HS-27A (cell line): ENCODE measurements at regions not wholly inside any gene's neighbourhood (a gene's known extent, or its start where the extent isn't known, plus 50 kb on each side); places are given as distances from the start of the nearest gene placed in this dataset.

ENCODE experiments used
- DNase-seq: peaks from one replicate; pipeline ENCODE4 v3.0.0-alpha.2; 2012; ENCODE audit warnings: low read depth, missing footprints

DNA sequence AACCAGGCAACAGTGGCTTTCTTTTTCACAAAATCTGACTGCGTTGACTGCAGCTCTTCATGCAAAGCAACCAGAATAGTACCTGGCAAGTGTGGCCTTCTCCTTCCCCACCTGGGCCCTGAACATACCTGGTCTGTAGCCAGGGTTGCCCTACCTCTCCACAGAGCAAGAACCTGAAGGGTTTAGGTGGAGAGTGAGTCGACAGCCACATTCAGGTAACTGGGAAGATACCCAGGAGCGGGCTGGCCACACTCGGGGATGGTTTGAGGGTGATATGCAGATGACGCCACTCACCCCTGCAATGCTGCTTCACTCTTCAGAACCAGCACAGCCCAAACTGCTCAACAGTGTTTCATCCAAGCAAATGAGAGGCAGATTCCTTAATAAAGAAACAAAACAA, 117.3 kb downstream of the TTC32 start:
- no peak for DNase-seq

DNA sequence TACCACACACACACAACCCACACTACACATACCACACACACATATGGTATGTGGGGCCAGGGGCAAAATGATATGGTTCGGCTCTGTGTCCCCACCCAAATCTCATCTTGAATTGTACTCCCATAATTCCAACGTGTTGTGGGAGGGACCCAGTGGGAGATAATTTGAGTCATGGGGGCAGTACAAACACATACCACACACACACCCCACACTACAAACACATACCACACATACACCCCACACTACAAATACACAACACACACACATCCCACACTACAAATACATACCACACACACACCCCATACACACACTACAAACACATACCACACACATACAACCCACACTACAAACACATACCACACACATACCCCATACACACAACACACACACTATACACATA, 117.8 kb downstream of the TTC32 start:
- DNase-seq, result no peak

DNA sequence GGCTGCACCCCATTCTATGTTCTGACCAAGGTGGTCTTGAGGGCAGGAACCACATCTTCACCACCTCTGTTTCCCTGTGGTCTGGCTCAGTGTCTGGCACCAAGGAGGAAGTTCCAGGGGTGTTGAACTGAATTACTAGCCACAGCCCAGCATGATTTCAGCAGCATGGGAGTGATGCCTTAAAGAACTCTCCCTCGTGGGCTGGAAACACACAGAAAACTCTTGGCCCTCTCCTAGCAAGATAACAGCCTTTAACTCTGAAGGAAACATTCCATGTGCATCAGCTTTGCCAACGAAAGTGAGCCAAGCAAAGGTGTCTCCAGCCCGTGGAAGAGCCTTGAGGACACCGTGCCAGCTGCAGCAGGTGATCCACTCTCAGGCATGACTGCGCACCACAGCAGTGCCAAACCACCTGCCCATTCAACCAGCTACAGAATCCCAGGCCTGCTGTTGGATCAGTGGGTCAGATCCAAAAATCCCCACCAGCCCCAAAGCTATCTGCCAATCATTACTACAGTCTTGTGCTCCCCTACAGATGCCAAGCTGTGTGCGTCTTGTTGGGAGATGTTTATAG, 124.8 kb downstream of the TTC32 start:
- no peak for DNase-seq

DNA sequence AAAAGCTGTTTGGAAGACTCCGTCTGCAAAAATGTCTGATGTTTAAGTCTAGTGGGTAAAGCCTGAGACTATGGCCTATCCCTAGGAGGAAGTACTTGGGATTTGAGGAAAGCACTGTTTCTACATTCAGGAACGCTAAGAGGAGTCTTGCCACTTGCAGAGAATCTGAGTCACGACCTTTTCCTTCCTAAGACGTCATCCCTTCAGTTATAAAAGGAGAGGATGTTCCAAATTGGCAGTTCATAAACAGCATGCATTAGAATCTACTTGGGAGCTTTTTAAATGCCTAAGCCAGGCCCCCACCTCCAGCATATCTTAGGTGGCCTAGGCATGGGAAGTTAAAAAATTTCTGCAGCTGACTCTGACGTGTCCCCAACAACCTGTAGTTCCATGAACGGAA, 125.9 kb downstream of the TTC32 start:
- DNase-seq, result no peak

DNA sequence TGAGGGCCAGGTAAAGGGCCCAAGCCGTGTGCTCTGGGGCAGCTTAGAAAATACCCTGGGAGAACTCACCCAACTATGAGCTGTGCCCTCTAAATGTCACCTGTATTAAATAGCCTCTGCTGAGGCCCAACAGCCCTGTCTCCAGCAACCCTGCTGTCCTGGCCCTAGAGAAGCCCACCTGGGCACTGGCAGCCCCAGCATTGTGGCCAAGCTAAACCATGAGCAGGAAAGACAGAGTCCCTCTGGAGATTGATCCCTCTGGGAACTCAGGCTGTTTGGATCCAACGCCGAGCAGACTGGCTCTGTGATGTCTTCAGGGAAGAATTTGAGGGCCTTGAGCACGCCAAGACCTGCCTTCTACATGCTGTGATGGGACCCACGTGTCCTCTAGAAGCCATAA, 126.5 kb downstream of the TTC32 start:
- DNase-seq, result no peak

DNA sequence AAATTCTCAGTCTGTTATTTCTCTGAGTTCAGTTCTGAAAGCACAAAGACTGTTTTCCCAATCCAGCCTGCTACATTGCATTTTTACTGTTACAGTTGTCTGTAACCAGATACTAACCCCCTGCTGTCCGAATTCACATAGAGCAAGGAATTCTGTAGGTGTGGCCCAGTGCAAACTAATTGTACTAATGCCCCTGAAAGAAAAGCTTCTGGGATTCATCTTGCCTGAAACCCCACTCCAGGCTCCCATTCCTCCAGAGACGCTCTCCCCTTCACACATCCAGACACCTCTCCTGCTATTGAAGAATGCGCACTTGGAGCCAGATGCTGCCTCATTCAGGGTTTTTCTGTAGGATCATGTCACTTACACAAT, 127.0 kb downstream of the TTC32 start:
- no peak for DNase-seq

DNA sequence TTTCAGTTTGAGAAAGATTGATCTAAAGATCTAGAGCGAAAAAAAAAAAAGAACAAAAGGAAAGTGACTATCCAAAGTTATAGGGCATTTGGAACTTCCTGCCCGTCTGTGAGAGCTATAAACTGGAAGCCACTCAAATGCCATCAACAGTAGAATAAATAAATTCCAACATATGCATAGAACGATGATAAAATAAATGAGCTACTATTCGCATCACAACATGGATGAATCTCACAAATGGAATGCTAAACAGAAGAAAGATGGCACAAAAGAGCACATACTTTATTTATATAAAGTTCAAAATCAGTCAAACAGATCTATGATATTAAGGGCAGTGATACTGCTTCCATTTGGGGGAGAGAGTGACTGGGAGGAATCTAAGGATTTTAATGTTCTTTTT, 128.8 kb downstream of the TTC32 start:
- DNase-seq, result no peak

DNA sequence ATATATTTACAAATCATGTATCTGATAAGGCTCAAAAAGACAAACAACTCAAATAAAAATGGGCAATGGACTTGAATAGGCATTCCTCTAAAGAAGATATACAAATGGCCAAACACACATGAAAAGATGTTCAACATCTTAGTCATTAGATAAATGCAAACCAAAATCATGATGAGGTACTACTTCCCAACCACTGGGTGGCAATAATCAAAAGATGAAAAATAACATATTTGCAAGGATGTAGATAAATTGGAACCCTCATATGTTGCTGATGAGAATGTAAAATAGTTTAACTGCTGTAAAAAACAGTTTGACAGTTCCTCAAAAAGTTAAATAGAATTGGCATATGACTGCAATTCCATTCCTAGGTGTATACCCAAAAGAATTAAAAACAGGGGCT, 132.3 kb downstream of the TTC32 start:
- no peak for DNase-seq

DNA sequence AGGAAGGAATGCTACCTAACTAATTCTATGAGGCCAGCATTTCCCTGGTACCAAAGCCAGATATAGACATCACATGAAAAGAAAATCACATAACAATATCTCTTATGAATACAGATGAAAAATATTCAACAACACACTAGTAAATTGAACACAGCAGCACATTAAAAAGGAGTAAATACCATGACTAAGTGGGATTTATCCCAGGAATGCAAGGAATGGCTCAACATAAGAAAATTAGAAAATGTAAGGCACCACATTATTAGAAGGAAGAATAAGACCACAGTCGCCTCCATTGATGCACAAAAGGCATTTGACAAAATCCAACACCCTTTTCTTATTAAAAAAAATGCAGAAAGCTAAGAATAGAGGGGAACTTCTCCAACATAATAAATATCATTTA, 133.9 kb downstream of the TTC32 start:
- DNase-seq, result peak; percentile 22

DNA sequence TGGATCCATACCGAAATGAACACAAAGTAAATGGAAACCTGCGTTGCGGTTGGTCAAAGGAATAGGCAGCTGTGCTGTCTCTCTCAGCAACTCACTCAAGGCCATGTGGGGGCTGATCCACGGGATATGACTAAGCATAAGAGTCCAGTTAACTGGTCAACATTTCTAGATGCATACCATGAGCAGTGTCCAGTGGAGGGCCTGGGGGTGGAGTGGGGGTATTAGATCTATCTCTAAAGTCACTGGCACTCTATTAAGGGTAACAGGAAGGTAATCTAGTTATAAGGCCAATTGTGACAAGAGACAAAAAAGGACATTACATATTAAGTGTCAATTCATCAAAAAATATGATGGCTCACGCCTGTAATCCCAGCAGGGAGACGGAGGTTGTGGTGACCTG, 136.8 kb downstream of the TTC32 start:
- no peak for DNase-seq

DNA sequence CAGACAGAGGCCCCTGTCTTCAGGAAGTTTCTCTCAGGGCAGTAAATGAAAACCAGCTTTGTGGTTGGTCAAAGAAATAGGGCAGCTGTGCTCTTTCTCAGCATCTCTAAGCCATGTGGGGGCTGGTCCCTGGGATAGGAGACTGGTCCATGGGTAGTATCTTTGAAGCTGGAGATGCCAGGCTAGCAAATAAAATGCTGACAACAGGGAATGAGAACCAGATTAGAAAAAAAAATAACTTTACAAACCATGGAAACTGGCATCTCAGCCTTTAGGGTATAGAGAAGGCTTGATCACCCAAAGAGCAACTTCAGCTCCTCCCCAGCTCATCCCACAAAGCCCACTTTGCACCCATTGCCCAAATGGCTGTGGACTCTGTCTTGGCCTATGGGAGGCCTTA, 138.1 kb downstream of the TTC32 start:
- DNase-seq, result no peak

DNA sequence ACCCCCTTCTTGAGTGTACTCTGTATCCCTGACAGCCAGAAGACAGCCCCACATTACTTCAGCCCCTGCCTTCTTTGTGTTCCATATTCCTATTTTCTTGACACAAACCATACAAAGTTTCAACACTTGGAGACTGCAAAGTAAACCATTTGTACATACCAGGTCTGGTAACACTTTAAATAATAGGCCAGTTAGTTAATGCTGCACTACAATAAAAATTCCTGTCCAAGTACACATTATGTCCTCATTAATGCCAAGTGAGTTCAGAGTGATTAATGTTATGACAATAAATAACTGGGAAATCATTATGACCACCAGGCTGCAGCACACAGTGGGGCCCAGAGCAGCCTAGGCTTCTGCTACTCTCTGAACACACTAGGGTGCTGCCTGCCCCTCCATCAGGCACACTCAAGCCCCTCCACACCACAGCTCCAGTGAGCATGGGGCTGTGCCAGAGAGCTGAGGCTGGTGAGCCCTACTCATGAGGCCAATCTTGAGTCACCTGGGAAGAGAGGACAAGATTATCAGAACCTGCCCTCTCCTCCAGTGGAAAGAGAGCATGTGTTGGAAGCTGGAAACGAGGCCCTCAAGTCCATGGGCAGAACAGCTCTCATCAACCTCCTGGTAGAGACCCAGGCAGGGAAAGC, 138.7 kb downstream of the TTC32 start:
- no peak for DNase-seq

DNA sequence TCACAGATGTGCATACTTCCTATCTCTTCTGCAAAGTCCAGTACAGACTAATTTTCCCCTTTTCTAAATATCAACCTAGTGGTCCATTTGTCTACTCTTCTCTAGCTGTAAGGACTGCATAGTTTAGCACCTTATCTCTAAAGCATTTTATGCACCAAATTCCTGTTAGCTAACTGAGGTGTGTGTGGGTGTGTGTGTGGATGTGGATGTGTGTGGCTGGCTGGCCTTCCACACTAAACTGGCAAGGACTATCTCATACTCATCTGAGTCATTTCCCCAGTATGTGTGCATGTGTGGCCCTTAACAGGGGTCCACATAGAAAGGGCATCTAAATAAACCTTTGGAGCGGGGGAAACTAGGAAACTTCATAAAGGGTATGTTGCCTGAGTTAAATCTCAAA, 139.6 kb downstream of the TTC32 start:
- DNase-seq, result no peak

DNA sequence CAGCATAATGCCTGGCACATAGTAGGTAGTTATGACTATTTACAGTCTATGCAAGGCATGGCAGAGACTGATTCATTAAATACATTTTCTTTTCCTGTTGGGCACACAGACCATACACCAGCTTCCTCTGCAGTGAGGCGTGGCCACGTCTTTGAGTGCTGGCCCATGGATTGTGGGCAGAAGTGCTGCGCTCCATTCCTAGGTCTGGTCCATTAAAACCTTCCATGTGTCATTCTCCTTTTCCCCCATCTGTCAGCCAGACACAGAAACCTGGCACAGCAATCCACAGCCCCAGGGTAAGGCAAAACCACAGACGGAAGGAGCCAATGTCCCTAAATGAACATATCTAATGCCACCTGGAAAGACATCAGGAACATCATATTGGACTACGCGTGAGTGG, 141.9 kb downstream of the TTC32 start:
- no peak for DNase-seq

DNA sequence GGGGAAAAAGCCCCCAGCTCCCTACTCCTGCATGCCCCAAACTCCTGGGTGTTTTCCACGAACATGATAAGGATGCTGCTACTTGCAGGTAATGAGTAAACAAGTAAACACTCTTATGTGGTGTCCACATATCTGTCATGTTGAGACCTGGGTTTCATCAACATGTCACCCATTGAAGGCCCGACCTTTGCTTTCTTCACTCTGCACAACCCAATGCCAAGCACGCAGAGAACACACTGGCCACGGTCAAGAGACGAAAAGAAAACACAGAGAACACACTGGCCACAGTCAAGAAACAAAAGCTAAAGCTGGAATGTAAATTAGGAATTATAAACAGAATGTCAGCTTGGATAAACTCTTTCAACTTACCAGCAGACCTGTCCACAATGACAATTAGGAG, 143.1 kb downstream of the TTC32 start:
- no peak for DNase-seq

DNA sequence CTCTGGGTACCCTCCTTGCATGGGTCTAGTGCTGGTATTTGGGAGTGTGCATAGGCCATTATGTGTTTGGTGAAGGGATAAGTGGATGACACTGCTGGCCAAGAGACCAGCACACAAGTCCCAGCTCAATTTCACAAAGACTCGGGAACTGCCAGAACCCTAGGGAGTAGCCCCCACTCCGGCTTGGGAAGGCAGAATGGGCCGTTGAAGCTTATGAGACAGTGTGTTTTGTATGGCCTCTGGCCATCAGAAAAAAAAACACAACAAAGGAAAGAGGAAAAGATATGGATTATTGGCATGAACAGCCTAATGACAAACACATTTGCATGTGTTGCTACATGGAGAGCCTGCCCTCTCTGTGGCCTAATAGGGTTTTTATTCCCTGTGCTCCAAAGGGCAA, 144.2 kb downstream of the TTC32 start:
- DNase-seq, result no peak

DNA sequence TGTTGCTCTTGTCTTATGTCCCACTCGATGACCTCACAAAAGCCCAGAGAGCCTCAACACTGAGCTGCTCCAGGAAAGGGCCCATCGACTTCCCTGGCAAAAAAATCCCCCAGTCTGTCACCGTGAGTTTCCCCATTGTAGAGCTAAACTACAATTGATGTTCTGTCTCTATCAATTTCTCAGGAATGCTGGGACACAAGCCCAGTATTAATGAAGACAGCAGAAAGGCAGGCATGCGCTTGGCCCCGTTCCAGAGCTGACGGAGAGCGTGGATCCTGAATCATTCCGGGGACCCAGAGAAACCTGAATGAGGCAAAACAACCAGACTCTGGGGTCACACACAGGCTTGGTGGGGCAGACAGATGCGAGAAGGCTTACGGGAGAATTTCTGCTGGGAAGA, 146.9 kb downstream of the TTC32 start:
- DNase-seq, result no peak

DNA sequence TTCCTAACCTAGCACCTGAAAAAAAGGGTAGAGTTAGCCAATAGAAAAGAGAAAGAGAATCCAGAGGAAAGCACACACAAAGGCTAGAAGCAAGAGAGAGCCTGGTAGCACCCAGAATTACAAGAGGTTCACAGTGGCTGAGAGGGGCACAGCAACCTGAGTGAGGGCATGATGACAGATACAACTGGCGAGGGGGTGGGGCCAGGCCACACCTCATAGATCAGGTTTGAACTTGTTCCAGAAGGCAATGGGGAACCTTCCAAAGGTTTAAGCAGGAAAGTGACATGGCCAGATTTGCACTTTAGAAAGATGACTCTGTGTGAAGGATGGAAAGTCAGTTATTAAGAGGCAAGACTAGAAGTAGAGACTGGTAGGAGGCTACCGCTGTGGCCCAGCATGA, 148.0 kb downstream of the TTC32 start:
- no peak for DNase-seq

DNA sequence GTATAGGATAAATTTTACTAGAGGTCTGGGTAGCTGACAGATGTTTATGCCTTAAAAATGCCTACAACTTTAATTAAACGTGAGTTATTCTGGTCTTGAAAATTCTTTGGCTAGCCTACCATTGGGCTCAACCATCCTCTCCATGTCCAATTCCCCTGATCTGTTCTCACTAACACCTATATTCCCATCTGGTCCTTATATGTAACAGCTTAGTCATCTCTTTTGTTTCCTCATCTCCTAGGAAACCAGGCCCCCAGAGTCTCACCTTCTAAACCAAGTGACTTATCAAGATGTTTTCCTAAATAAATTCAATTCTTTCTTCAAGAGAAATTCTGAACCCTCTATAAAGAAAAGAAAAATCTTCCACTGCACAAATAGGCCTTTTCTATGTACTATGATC, 148.5 kb downstream of the TTC32 start:
- no peak for DNase-seq

DNA sequence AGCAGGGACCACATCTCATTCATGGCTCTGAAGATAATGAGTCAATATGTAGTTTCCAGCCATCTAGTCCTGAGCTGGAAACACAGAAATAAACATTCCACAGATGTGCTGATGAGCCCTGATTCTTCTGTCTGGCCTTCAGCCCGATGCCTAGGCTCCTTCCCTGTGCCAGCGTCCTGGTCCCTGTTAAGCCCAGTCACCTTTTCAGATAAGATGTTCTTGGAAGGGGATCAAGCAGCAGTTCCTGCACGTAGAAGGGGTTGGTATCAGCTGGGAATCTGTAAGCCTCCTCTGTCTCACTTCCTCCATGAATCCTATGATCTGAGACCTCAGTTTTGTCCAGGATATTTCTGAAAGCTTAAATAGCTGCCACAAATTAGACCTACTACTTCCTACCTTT, 149.3 kb downstream of the TTC32 start:
- no peak for DNase-seq

DNA sequence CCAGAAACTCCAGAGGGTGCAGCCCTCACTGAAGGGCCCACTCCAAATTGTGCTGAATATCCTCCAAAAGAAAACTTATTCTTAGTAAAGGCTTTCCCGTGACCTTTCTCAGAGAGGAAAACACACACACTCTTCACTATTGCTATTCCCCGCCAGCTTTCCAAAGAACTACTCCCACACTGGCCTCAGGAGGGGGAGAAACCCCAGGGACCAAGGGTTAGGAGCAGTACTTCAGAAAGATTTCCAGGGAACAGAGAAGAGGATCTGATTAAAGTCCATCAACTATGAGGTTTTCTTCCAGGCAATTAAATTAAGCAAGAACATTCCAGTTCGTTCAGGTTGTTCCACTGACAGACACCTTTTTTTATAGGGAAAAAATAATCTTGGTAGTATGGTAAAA, 150.2 kb downstream of the TTC32 start:
- no peak for DNase-seq

DNA sequence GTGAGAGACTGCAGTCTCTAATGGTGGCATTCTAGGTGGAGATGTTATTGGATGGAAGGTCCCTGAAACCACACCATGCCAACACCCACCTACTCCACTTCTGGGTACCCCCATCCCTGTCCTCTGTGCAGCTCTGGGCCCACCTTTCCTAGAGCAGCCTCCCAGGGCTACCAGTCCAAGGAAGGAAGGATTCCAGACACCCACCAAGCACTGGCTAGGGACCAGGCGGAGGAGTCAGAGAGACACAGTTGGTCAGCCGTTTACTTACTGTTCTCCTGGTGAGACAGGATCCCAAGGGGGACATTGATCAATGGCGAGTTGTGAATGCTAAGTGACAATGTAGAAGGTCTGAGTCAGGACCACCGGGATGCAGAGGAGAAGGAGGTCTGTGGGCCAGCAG, 151.6 kb downstream of the TTC32 start:
- no peak for DNase-seq

DNA sequence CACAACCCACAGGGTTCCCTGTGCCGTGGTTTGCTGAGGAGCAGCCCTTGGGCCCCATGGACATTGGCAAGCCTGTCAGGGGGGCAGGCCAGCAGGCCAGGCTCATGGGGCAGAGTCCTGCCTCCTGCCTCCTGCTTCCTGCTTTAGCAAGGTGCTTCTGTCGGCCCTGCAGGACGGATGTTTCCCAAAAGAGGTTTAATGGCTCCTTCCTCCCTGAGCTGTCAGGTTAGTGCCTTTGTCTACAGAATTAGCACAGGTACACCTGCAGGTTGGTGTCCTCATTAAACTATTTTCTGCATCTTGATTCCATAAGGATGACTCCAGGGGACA, 152.3 kb downstream of the TTC32 start:
- no peak for DNase-seq

DNA sequence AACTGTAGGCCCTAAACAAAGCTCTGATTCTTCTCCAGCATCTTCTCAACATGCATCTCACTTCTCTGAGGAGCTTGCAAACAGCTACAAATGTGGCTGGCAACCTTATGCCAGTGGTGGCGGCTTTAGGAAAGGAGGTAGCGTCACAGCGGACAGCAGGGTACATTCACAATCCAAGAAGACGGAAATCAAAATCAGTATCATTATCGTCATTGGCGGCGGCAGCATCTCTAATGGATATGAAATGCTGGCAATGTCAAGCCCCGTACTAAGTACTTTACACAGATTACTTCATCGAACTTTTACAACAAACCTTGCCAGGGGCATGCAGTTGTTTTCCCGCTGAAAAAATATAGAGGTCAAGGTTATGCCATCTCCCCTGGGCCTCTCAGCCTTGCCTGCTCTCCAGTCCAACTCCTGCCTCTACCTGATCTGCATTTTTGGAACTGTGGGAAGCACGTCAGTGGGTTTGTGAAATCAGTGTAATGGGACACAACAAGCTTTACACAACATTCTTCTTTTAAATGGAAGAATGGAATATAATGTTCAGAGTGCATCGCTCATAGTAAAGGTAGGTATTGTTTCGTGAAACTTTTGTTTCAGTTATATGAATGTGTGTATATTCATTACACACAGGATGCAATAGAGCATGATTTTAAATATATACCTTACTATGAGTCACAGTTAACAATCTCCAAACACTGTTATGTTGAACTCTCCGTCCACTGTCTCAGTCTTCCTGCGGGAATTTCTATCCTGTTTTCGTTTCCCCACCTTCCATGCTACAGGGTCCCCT, 152.9 kb downstream of the TTC32 start:
- no peak for DNase-seq
